LHCN-M2 (cell line): ENCODE measurements at regions not wholly inside any gene's neighbourhood (a gene's known extent, or its start where the extent isn't known, plus 50 kb on each side); places are given as distances from the start of the nearest gene placed in this dataset.

Source experiments
- DNase-seq: peaks from one replicate; pipeline ENCODE4 v3.0.0-alpha.2; 2012; ENCODE audit warnings: low read depth

GRCh38 chr10:128612195-128612594 lies 486.0 kb upstream of the MKI67 start:
- DNase-seq: no peak

GRCh38 chr10:128612631-128613030 lies 486.4 kb upstream of the MKI67 start:
- no peak for DNase-seq

DNA sequence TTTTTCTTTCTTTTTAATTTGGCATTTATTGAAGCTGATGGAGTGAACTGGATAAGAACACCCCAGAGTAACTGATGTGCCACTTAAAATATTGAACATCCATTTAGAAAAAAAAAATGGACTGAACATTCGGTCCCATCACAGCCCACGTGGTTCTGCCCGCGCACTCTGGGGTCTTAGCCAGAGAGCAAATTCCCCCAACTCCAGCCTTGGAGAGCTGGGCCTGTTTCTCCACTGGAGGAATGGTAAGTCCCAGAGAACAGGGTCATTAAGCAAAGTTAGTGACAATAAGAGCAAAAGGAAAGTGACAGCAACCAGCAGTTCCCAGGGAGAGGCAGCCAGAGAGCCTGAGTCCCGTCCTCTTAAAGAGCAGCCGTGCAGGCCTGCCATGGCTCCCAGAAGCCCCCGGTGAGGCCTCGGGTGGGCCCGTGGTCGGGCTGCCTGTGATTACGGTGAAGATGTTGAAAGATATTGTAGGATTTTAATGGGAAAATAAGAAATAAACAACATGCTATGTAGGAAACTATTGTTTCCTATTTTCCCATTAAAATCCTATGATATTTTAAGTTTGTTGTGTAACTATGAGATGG lies 487.9 kb upstream of the MKI67 start:
- DNase-seq: no peak

DNA sequence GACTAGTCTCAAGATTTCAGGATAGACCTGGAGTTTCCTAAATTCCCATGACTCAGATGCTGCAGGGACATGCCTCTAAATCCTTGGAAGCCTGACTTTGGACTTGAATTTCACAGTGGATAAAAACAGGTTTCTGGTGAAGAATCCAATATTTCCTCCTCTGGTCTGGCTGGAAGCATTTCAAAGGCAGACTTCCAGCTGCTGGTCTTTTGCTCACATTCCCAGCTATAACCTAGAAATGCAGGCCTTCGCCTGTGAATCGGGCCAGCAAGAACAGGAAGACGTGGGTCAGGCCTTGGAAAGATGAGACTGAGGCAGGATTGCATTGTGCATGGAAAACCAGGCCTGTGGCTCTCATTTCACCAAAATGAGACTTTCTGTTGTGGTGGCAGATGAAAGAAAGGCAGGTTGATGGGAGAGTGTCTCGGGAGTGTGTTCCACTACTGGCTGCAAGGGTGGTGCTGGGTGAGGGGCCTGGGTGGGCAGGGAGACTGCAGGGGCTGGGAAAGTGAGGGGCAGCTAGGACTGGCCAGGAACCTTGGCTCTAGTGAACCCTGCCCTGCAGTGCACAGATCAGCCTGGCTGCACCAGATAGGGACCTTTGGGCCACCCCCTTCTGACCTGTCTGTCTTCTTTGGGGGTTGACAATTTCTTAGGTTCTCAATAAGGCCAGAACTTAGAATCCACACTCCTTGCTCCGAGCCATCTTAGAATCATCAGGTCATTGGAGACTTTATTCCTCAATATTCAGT lies 488.8 kb upstream of the MKI67 start:
- DNase-seq: no peak

DNA sequence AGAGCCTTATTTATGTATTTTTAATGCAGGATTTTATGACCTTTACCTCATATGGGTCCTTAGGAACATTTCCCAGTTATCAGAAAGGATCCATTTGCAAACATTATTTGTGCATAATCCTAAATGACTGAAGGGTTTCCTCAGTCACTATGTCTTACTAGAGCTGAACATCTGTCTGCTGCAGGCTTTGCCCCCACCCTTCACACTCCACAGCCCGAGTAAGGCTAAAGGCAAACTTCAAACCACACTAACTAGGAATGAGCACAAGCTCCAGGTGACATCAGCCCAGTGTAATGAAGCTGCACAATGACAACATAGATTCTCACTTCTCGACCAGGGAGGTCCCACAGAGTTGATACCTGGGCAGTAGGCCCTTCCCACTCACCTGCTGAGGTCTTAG lies 491.3 kb upstream of the MKI67 start:
- DNase-seq: no peak

DNA sequence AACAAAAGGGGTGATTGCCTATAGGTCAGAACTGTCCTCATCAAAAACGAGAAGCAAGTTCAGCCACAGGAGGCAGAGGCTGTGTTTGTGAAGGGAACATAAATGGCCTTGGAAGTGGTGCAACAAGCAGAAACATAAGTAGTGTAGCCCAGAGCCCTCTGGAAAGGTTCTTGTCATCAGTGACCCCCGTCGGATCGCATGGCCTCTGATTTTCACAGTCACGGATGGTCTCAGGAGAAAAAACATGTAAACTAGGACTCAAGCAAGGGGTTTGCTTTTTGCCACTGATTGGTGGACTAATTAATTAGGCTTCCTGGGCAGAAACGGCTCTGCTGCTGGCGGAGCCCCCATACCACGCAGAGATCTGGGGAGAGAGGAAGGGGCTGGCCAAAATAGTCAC lies 496.5 kb upstream of the MKI67 start:
- no peak for DNase-seq

DNA sequence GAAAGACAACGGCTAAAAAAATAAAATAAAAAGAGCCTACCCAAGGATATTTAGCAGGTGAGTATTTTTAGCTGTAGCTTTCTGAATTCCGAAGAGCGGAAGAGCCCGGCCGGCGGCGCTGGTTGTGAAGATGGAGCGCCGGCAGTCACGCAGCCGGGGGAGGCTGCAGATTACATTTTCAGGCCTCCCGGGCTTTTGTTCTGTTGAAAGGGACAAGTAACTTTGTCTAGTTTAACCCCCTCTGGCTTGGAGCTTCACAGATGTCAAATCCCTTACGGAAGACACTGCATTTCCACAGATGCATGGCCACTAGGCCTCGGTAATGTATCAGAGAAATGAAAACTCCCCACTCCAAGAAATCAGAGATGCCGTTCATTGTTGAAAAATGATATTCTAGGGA lies 497.6 kb upstream of the MKI67 start:
- no peak for DNase-seq

GRCh38 chr10:128624656-128625530 lies 498.7 kb upstream of the MKI67 start:
- no peak for DNase-seq

DNA sequence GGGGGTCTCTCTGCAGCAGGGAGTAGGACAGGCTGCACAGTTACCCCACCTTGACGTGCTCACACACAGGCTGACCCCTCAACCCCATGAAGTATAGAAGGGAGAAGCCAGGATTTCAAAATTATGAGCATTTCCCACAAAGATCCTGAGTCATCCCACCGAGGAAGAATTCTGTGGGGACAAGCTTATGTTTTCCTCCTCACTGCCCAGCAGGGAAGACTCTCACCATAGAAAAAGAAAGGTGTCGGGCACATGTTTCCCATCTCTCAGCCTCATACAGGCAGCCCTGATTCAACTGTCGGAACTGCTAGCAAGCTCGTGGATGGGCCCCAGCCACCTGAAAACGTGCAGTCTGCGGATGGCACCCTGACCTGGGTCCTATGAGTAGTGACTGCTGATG lies 499.7 kb upstream of the MKI67 start:
- no peak for DNase-seq

DNA sequence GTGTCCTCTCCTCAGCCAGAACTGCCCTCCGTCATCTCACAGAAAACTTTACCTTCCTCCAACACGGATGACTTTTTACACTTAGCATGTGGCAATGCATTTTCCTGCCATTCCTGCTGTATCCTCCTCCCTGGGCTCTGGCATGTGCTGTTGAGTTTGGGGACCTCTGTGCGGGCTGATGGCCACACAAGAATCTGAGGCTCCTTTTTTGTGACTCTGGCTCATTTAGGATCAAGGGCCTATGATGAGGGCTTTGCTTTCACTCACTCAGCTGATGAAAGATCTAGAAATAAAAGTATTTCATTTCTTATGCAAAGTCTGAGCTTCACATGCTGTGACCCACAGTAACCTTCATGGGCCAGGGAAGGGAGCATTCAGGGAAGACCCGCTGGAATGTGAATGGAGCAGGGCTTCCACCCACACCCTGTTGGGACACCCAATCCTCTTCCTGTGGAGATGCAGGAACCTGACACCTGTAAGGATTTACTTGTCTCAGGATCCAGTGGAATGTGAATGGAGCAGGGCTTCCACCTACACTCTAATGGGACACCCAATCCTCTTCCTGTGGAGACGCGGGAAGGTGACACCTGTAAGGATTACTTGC lies 500.3 kb upstream of the MKI67 start:
- no peak for DNase-seq

GRCh38 chr10:128627811-128628210 lies 501.6 kb upstream of the MKI67 start:
- no peak for DNase-seq

- no peak for DNase-seq
These were observed 502.0 kb upstream of the MKI67 start for GRCh38 chr10:128628252-128628651.

DNA sequence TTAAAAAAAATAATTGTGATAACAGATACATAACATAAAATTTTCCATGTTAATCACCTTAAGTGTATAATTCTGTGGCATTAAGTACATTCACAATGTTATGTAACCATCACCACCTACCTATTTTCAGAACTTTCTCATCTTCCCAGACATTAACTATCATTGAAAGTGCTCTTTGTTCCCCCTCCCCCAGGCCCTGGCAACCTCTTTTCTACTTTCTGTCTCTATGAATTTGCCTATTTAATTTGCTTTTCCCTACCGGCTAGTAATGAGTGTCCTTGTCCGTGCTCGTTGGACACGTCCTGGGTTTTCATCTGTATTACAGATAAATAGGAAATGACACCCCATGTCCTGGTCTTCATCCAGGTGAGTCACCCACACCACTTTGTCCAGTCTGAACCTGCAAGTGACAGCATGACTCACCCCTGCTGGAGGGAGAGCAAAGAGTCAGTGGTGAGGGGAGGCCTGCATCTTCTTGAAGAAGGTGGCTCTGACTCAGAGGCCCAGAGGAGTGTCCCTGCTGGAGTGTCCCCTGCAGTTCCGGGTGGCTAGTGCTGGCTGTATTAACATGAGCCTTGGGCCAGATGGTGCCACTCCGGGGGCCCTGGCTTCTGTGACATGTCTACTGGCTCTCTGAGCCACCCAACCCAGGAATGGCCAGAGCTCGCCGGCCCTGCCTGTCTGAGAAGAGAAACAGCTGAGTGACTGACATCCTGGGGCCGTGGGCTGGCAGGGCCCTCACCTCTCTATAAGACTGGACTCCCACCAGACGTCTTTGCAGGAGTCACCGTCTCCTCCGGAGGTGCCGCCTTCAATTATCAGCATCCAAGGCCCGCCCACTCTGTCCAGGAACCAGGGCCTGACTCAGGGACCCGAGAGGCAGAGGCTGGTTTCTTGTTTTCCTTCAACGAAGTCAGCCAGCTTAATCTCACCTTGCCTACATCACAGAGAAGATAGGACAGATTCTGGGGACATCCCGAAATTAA lies 503.2 kb upstream of the MKI67 start:
- DNase-seq: no peak

- DNase-seq: no peak
These were observed 504.6 kb upstream of the MKI67 start for GRCh38 chr10:128630787-128631252.

DNA sequence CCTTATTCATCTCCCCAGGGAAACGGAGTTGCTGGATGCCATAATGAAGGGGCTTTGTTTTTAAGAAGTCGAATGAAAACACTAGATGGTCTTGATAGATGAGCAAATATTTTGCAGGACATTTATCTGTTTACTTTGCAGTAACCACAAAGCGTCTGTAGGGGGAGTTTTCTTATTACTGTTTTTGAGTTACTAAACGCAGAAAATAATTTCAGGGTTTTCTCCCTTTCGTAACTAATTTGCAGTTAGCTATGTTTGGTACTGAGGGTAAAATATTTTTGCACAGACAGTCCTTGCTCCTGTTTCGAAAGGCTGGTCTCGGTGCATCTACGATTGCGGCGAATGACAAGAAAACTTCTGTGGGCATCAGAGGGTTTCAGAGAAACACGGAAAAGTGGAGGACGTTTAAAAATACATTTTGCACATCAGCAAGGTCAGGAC lies 505.6 kb upstream of the MKI67 start:
- DNase-seq: peak; percentile 1

GRCh38 chr10:128632694-128633093 lies 506.5 kb upstream of the MKI67 start:
- no peak for DNase-seq

GRCh38 chr10:128633864-128634540 lies 507.8 kb upstream of the MKI67 start:
- no peak for DNase-seq

- no peak for DNase-seq
These were observed 515.8 kb upstream of the MKI67 start for GRCh38 chr10:128642023-128642422.

GRCh38 chr10:128642502-128642901 lies 516.3 kb upstream of the MKI67 start:
- no peak for DNase-seq

DNA sequence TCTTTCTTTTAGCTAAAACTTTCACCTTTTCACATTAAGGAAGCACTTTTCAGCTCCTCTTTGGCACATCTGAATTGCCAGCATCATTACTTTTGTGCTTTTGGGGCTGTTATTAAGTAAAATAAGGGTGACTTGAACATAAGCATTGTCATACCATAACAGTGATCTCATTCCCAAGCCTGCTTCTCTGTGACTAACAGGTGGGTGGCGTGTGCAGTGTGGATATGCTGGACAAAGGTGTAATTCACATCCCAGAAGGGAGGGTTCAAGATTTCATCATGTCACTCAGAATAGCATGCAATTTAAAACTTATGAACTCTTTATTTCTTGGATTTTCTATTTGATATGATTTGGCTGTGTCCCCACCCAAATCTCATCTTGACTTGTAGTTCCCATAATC lies 517.4 kb upstream of the MKI67 start:
- DNase-seq: no peak
